ENCODE measurements at regions not wholly inside any gene's neighbourhood (a gene's known extent, or its start where the extent isn't known, plus 50 kb on each side); places are given as distances from the start of the nearest gene placed in this dataset.

DNA sequence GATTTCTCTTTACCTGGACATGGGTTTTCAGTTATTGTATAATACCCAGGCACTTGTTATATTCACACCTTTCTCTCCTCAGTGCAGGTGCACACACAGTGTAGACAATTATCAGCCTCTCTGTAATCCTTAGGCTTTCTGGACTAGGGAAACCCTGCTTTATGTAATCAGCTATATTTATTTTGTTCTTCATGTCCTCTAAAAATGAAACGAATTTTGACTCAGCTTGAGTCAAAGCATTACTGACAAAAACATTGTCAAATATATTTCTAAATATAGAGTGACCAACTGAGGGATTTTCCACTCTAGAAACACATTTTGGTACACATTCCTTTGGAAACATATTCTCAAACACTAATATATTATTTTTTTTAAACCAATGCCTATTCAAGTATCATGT is 144.8 kb upstream of the GULP1 start:
- POLR2A ChIA-PET (ENCODE audit: unreplicated experiment), result no interaction called here
- ATAC-seq (ENCODE audit: low read depth) (no peak), DNase-seq (peak; percentile 30)
- no peak overlapping the region for H3K4me2 ChIP-seq (ENCODE audit: low read depth, low read length)
- no peak overlapping the region for H3K14ac ChIP-seq (replicated peaks; ENCODE audit: low read depth, low read length)
- H2BK5ac ChIP-seq (ENCODE audit: low read depth, low read length, poor library complexity, severe bottlenecking), result no peak overlapping the region
- CTCF ChIA-PET, result no interaction called here
- H2AFZ ChIP-seq (replicated peaks; ENCODE audit: low read length, poor library complexity), result no peak overlapping the region
- no CpG with 5 or more reads among the region's 1 CpG for WGBS, 2 experiments (ENCODE audit: extremely low coverage in 2 of 2, insufficient read length in 1 of 2)
- H3K9me1 ChIP-seq (ENCODE audit: insufficient read depth, low read length), result no peaks in the 10 kb centered on the region
- no peak overlapping the region for H3K4me3 ChIP-seq (ENCODE audit: insufficient read depth, low read depth, low read length)
- H3K79me1 ChIP-seq (ENCODE audit: low read depth in 1 of 2, low read length in 2 of 2), result no peaks in the 10 kb centered on the region
- H3K9me3 ChIP-seq (ENCODE audit: control insufficient read depth, insufficient read depth, low read length), result no peaks in the 10 kb centered on the region
- intact Hi-C loops (cut with micrococcal nuclease), result no loop called here
- H3K36me3 ChIP-seq (ENCODE audit: control insufficient read depth, insufficient read depth, low read length), result no peaks in the 10 kb centered on the region
- no peak for TF ChIP-seq MAFK (IDR thresholded peaks at IDR 0.05; ENCODE audit: low read depth, low read length)
- no peak for TF ChIP-seq CEBPB (IDR thresholded peaks at IDR 0.05; ENCODE audit: low read depth, low read length)
- TF ChIP-seq, protein P1, sequence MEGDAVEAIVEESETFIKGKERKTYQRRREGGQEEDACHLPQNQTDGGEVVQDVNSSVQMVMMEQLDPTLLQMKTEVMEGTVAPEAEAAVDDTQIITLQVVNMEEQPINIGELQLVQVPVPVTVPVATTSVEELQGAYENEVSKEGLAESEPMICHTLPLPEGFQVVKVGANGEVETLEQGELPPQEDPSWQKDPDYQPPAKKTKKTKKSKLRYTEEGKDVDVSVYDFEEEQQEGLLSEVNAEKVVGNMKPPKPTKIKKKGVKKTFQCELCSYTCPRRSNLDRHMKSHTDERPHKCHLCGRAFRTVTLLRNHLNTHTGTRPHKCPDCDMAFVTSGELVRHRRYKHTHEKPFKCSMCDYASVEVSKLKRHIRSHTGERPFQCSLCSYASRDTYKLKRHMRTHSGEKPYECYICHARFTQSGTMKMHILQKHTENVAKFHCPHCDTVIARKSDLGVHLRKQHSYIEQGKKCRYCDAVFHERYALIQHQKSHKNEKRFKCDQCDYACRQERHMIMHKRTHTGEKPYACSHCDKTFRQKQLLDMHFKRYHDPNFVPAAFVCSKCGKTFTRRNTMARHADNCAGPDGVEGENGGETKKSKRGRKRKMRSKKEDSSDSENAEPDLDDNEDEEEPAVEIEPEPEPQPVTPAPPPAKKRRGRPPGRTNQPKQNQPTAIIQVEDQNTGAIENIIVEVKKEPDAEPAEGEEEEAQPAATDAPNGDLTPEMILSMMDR (conservative IDR thresholded peaks at IDR 0.05; ENCODE audit: low read depth, low read length), result no peak
- no peak for TF ChIP-seq POLR2A (IDR thresholded peaks at IDR 0.05; ENCODE audit: low read depth, low read length)
- no peak for TF ChIP-seq MAZ (IDR thresholded peaks at IDR 0.05; ENCODE audit: borderline replicate concordance, low read depth, low read length)
- TF ChIP-seq MXI1 (IDR thresholded peaks at IDR 0.05; ENCODE audit: borderline replicate concordance, low read depth, low read length), result no peak
- TF ChIP-seq SMC3 (IDR thresholded peaks at IDR 0.05; ENCODE audit: low read depth, low read length), result no peak
- TF ChIP-seq, protein P2, sequence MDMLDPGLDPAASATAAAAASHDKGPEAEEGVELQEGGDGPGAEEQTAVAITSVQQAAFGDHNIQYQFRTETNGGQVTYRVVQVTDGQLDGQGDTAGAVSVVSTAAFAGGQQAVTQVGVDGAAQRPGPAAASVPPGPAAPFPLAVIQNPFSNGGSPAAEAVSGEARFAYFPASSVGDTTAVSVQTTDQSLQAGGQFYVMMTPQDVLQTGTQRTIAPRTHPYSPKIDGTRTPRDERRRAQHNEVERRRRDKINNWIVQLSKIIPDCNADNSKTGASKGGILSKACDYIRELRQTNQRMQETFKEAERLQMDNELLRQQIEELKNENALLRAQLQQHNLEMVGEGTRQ (IDR thresholded peaks at IDR 0.05; ENCODE audit: low read depth, low read length), result no peak
- TF ChIP-seq FOS (IDR thresholded peaks at IDR 0.05; ENCODE audit: low read depth, low read length), result no peak
- TF ChIP-seq RAD21 (IDR thresholded peaks at IDR 0.05; ENCODE audit: low read length), result no peak
- TF ChIP-seq, protein P3, sequence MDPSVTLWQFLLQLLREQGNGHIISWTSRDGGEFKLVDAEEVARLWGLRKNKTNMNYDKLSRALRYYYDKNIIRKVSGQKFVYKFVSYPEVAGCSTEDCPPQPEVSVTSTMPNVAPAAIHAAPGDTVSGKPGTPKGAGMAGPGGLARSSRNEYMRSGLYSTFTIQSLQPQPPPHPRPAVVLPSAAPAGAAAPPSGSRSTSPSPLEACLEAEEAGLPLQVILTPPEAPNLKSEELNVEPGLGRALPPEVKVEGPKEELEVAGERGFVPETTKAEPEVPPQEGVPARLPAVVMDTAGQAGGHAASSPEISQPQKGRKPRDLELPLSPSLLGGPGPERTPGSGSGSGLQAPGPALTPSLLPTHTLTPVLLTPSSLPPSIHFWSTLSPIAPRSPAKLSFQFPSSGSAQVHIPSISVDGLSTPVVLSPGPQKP (IDR thresholded peaks at IDR 0.05; ENCODE audit: borderline replicate concordance, low read depth, low read length), result no peak
- TF ChIP-seq CHD1 (IDR thresholded peaks at IDR 0.05; ENCODE audit: low read depth, low read length), result no peak
- no peaks in the 10 kb centered on the region for H3K27me3 ChIP-seq (ENCODE audit: control insufficient read depth, insufficient read depth, low read length)
- no peaks in the 10 kb centered on the region for H4K20me1 ChIP-seq (ENCODE audit: insufficient read depth, low read length)
- no peak overlapping the region for H3K27ac ChIP-seq (ENCODE audit: insufficient read depth, low read length)
- H4K5ac ChIP-seq (ENCODE audit: low read depth, low read length), result no peak overlapping the region
- dilution Hi-C loops (cut with HindIII; ENCODE audit: low sequenced_read_pairs, unreplicated experiment), result no loop called here
- in situ Hi-C loops (cut with MboI; ENCODE audit: low sequenced_read_pairs), result no loop called here
- H2BK20ac ChIP-seq (ENCODE audit: low read depth, low read length), result no peak overlapping the region
- no peak overlapping the region for H3K4ac ChIP-seq (ENCODE audit: low read depth, low read length)
- no peak overlapping the region for H3K23ac ChIP-seq (ENCODE audit: low read depth, low read length)
- no peak overlapping the region for H4K91ac ChIP-seq (ENCODE audit: insufficient read depth, low read depth, low read length)
- H3K9ac ChIP-seq (ENCODE audit: low read depth, low read length), result no peak overlapping the region
- H3K18ac ChIP-seq (ENCODE audit: low read depth, low read length), result no peak overlapping the region
- BruUV-seq (replicated peaks), result no TSS peak
- H2BK15ac ChIP-seq (ENCODE audit: low read depth, low read length), result no peak overlapping the region
- no peak overlapping the region for H2AK5ac ChIP-seq (ENCODE audit: low read depth, low read length)
- no peak overlapping the region for H2AK9ac ChIP-seq (replicated peaks; ENCODE audit: low read depth, low read length, poor library complexity)
- no peaks in the 10 kb centered on the region for H3K4me1 ChIP-seq (ENCODE audit: control insufficient read depth, insufficient read depth, low read length)
- no peak overlapping the region for H4K8ac ChIP-seq (ENCODE audit: low read depth in 2 of 2, low read length in 2 of 2)
- H3K56ac ChIP-seq (ENCODE audit: extremely low read depth, insufficient read depth, low read length), result no peak overlapping the region
- H2BK120ac ChIP-seq (ENCODE audit: low read depth, low read length), result no peak overlapping the region
